ENCODE measurements at regions not wholly inside any gene's neighbourhood (a gene's known extent, or its start where the extent isn't known, plus 50 kb on each side); places are given as distances from the start of the nearest gene placed in this dataset.

DNA sequence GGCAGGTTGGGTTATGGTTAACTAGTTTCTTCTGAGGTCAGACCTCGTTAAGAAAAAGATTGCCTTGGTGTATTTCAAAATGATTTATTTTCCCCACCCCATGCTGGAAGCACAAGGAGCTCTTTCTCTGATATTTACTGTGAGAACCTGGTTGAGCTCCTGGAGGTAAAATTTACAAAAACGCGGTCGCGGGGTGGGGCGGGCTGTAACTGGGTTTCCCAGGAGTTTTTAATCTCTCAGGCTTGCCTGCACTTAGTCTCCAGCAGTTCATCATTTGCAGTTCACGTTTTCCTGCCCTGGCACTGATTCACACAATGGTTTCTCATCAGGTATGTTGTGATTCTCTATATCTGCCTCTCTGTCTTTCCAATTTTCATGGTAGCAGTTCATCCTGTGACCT, 67.9 kb upstream of the PDE3A start:
- ChIA-PET CTCF (no interaction called here), POLR2A (no interaction called here)
- ATAC-seq (ENCODE audit: low read depth) = no peak
- Histone ChIP-seq H3K27me3 (replicated peaks in 1 of 4; ENCODE audit: control extremely low read depth in 1 of 4, control insufficient read depth in 3 of 4, insufficient read depth in 4 of 4, low read length in 3 of 4) (no peaks in the 10 kb centered on the region), H3K27ac (ENCODE audit: low read length in 2 of 2) (no peak overlapping the region), H3K4me1 (ENCODE audit: control insufficient read depth in 2 of 2, insufficient read depth in 2 of 2, low read length in 2 of 2) (no peaks in the 10 kb centered on the region), H3K4me2 (replicated peaks; ENCODE audit: low read depth, low read length, poor library complexity, severe bottlenecking) (no peak overlapping the region), H2AFZ (ENCODE audit: insufficient read depth, low read depth, low read length, poor library complexity, severe bottlenecking) (no peak overlapping the region), H3K4me3 (ENCODE audit: control extremely low read depth in 1 of 5, extremely low read depth in 1 of 5, insufficient read depth in 1 of 5, low read depth in 2 of 5, low read length in 4 of 5) (no peak overlapping the region), H3K79me2 (ENCODE audit: control insufficient read depth, insufficient read depth, low read length) (no peaks in the 10 kb centered on the region), H3K36me3 (replicated peaks in 1 of 2; ENCODE audit: control extremely low read depth in 1 of 2, control insufficient read depth in 1 of 2, extremely low read depth in 1 of 2, insufficient read depth in 2 of 2, low read length in 1 of 2) (no peaks in the 10 kb centered on the region), H3K9me3 (ENCODE audit: control extremely low read depth in 1 of 3, control insufficient read depth in 2 of 3, insufficient read depth in 1 of 3, low read length in 2 of 3) (peaks cover 5 to 21% (median 7%) of the 10 kb centered on the region in 3 donors), H3K9ac (ENCODE audit: low read length) (no peak overlapping the region), H4K20me1 (ENCODE audit: control insufficient read depth, insufficient read depth, low read length, poor library complexity, severe bottlenecking) (no peaks in the 10 kb centered on the region)
- H3K27me3 Mint-ChIP-seq = no peaks in the 10 kb centered on the region
- H3K27ac Mint-ChIP-seq = no peak overlapping the region
- H3K4me3 Mint-ChIP-seq = no peak overlapping the region
- WGBS (ENCODE audit: insufficient coverage) = 87% methylated on average over 6 of the region's 7 CpGs
- DNase-seq = no peak
- no peaks in the 10 kb centered on the region for H3K4me1 Mint-ChIP-seq
- no peak for TF ChIP-seq EZH2 (IDR thresholded peaks at IDR 0.05; ENCODE audit: borderline replicate concordance, insufficient read depth, low read depth, low read length, poor library complexity, severe bottlenecking)
- TF ChIP-seq CTCF (IDR thresholded peaks at IDR 0.05) = no peak
- peaks cover 4% of the 10 kb centered on the region for H3K9me3 Mint-ChIP-seq (ENCODE audit: insufficient read depth)
- intact Hi-C loops (cut with micrococcal nuclease) = no loop called here

DNA sequence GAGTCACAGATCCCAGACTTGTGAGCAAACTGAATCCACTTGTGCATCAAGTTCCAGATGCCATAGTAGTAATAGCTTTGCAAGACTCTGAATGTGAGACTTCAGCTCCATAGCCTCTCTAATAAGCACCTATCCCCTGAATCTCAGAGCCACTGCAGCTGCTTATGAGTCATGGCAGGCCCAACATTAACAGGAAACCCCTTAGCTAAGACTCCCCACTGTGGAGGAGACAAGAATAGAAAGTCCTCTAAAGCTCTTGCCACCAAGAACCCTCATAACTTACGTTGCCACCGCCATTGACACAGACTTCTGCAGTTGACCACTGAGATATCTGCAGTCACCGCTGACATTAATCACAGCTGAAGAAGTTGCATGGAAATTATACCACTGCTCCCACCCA, 62.9 kb upstream of the PDE3A start:
- Histone ChIP-seq H4K20me1 (ENCODE audit: control insufficient read depth, insufficient read depth, low read length, poor library complexity, severe bottlenecking) (no peaks in the 10 kb centered on the region), H3K27me3 (replicated peaks in 1 of 4; ENCODE audit: control extremely low read depth in 1 of 4, control insufficient read depth in 3 of 4, insufficient read depth in 4 of 4, low read length in 3 of 4) (no peaks in the 10 kb centered on the region), H3K27ac (ENCODE audit: low read length in 2 of 2) (no peak overlapping the region), H3K36me3 (replicated peaks in 1 of 2; ENCODE audit: control extremely low read depth in 1 of 2, control insufficient read depth in 1 of 2, extremely low read depth in 1 of 2, insufficient read depth in 2 of 2, low read length in 1 of 2) (no peaks in the 10 kb centered on the region), H3K4me2 (replicated peaks; ENCODE audit: low read depth, low read length, poor library complexity, severe bottlenecking) (no peak overlapping the region), H3K9ac (ENCODE audit: low read length) (no peak overlapping the region), H2AFZ (ENCODE audit: insufficient read depth, low read depth, low read length, poor library complexity, severe bottlenecking) (no peak overlapping the region), H3K9me3 (ENCODE audit: control extremely low read depth in 1 of 3, control insufficient read depth in 2 of 3, insufficient read depth in 1 of 3, low read length in 2 of 3) (peaks cover 2 to 16% (median 5%) of the 10 kb centered on the region in 3 donors), H3K79me2 (ENCODE audit: control insufficient read depth, insufficient read depth, low read length) (no peaks in the 10 kb centered on the region), H3K4me1 (ENCODE audit: control insufficient read depth in 2 of 2, insufficient read depth in 2 of 2, low read length in 2 of 2) (no peaks in the 10 kb centered on the region), H3K4me3 (ENCODE audit: control extremely low read depth in 1 of 5, extremely low read depth in 1 of 5, insufficient read depth in 1 of 5, low read depth in 2 of 5, low read length in 4 of 5) (no peak overlapping the region)
- TF ChIP-seq CTCF (IDR thresholded peaks at IDR 0.05) (no peak), EZH2 (IDR thresholded peaks at IDR 0.05; ENCODE audit: borderline replicate concordance, insufficient read depth, low read depth, low read length, poor library complexity, severe bottlenecking) (no peak)
- ChIA-PET POLR2A (no interaction called here), CTCF (no interaction called here)
- peaks cover 8% of the 10 kb centered on the region for H3K9me3 Mint-ChIP-seq (ENCODE audit: insufficient read depth)
- H3K27me3 Mint-ChIP-seq = no peaks in the 10 kb centered on the region
- no peak for ATAC-seq (ENCODE audit: low read depth)
- H3K4me3 Mint-ChIP-seq = no peak overlapping the region
- intact Hi-C loops (cut with micrococcal nuclease) = no loop called here
- H3K27ac Mint-ChIP-seq = no peak overlapping the region
- H3K4me1 Mint-ChIP-seq = no peaks in the 10 kb centered on the region
- 97% methylated on average over 3 of the region's 3 CpGs for WGBS (ENCODE audit: insufficient coverage)
- DNase-seq = no peak

All from B cell (primary cell).